ENCODE measurements at regions not wholly inside any gene's neighbourhood (a gene's known extent, or its start where the extent isn't known, plus 50 kb on each side); places are given as distances from the start of the nearest gene placed in this dataset.
A peak's percentile ranks its signal among the peaks of the same experiment; 100 is the strongest.
"Not testable (repeated sequence)": the region's sequence is repeated elsewhere in the genome, so short reads cannot be mapped to it uniquely, and the experiment has no call there.

DNA sequence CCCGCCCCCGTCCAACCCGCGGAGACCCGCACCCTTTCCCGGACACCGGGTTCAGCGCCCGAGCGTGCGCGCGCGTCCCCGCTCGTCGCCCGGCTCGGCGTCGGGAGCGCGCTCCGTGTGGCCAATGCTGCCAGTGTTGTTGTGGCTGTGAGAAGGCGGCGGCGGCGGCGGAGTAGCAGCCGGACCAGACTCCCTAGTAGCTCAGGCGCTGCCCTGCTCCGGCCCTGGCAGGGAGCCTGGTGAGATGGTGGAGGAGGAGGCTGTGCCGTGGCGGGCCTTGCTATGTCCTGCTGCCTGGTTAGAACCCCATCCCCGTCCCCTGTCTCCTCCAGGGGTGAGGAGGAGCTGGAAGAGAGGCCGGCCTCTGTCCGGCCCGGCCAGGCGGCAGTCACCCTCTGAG is 553.2 kb downstream of the TUBA3C start:
- no peak overlapping the region for H3K4me3 ChIP-seq
- DNase-seq (ENCODE audit: low spot score in 2 of 2): no peak
- H3K4me1 ChIP-seq: no peaks in the 10 kb centered on the region
- no peaks in the 10 kb centered on the region for H3K27me3 ChIP-seq
- WGBS: 60% methylated on average over 13 of the region's 39 CpGs
- no peaks in the 10 kb centered on the region for H3K36me3 ChIP-seq
- H3K27ac ChIP-seq: no peak overlapping the region
- no peak for TF ChIP-seq EP300 (IDR thresholded peaks at IDR 0.05)
- TF ChIP-seq POLR2A (IDR thresholded peaks at IDR 0.05): no peak
- TF ChIP-seq, protein P1, sequence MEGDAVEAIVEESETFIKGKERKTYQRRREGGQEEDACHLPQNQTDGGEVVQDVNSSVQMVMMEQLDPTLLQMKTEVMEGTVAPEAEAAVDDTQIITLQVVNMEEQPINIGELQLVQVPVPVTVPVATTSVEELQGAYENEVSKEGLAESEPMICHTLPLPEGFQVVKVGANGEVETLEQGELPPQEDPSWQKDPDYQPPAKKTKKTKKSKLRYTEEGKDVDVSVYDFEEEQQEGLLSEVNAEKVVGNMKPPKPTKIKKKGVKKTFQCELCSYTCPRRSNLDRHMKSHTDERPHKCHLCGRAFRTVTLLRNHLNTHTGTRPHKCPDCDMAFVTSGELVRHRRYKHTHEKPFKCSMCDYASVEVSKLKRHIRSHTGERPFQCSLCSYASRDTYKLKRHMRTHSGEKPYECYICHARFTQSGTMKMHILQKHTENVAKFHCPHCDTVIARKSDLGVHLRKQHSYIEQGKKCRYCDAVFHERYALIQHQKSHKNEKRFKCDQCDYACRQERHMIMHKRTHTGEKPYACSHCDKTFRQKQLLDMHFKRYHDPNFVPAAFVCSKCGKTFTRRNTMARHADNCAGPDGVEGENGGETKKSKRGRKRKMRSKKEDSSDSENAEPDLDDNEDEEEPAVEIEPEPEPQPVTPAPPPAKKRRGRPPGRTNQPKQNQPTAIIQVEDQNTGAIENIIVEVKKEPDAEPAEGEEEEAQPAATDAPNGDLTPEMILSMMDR (IDR thresholded peaks at IDR 0.05): no peak
- TF ChIP-seq POLR2AphosphoS5 (IDR thresholded peaks at IDR 0.05): no peak
- H3K9me3 ChIP-seq: no peaks in the 10 kb centered on the region

DNA sequence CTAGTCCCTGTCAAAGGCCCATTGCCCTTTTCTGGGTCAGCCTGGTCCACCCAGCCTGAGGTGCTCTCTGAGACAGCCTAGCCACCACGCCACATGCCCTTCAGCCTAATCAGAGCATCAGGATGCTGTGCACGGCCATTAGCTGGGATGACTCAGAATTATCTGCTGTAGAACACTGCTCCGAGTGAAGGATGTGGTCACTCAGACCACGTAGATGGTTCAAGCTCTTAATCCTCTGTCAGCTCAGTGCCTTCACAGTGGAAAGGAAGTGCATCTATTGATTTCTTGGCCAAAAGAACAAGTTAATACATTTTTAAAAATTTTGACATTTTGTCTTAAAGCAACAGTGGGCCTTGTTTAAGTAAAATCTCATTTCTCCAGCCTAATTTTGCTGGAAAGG is 557.6 kb downstream of the TUBA3C start:
- DNase-seq (ENCODE audit: low spot score in 2 of 2); H3K36me3 ChIP-seq; H3K27ac ChIP-seq; H3K9me3 ChIP-seq; H3K4me3 ChIP-seq; H3K4me1 ChIP-seq; H3K27me3 ChIP-seq: not testable (repeated sequence)
- 53% methylated on average over 4 of the region's 4 CpGs for WGBS

DNA sequence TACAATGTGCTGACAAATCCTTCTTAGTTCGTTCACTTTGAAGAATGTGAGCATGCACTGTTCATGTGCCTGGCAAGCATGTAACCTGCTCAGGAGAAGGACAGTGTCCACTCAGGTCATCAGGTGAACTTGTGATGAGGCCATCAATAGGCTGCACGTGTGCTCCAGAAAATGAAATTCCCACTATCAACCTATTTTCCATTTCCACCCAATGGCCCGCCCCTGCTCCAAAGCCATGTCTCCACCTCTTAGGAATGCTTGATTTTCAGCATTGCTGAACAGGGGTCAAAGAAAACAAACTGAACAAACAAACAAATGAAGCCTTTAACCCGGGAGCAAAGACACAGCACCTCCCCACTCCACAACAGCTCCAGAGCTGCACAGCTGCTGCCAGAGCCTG is 563.2 kb downstream of the TUBA3C start:
- H3K4me1 ChIP-seq; H3K27me3 ChIP-seq; H3K36me3 ChIP-seq; H3K9me3 ChIP-seq; H3K27ac ChIP-seq; H3K4me3 ChIP-seq; DNase-seq (ENCODE audit: low spot score in 2 of 2): not testable (repeated sequence)
- WGBS: 56% methylated on average over 2 of the region's 4 CpGs

DNA sequence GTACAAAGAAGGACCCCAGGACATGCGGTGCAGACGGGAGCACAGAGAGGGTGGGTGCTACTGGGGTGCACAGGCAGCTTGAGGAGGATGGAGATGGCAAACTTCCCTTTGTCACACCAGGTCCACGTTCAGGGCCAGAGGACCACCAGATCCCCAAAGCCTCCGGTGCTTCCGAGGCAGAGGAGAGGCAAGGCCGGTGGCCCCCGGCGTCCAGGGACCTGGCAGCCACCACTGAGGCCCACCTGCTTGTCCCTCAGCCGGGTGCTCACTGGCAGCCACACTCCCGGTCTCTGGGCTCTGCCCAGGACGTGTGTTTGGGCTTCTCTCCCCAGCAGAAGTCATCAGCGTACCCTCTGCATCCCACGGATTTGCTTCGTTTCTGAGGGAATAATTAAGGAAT is 571.1 kb downstream of the TUBA3C start:
- H3K4me3 ChIP-seq; H3K27me3 ChIP-seq; DNase-seq (ENCODE audit: low spot score in 2 of 2); H3K9me3 ChIP-seq; H3K36me3 ChIP-seq; H3K4me1 ChIP-seq; H3K27ac ChIP-seq: not testable (repeated sequence)
- WGBS: 80% methylated on average over 3 of the region's 14 CpGs

DNA sequence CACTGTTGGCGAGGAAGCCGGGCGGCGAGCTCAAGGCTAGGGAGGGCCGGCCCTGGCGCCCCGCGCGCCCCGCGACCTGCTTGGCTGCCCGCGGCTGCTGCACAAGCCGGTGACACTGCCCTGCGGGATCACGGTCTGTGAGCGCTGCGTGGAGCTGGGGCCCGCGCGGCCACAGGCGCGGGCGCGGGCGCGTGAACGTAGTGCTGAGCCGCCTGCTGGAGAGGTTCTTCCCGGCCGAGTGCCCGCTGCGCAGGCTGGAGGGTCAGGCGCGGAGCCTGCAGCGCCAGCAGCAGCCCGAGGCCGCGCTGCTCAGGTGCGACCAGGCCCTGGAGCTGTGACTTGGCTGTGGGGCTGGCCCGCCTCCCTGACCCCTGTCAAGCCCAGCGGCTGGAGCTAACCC is 572.3 kb downstream of the TUBA3C start:
- not testable (repeated sequence) for H3K4me3 ChIP-seq; H3K36me3 ChIP-seq; H3K9me3 ChIP-seq; H3K27me3 ChIP-seq; H3K27ac ChIP-seq; H3K4me1 ChIP-seq; DNase-seq (ENCODE audit: low spot score in 2 of 2)
- WGBS: no CpG with 5 or more reads among the region's 42 CpGs

DNA sequence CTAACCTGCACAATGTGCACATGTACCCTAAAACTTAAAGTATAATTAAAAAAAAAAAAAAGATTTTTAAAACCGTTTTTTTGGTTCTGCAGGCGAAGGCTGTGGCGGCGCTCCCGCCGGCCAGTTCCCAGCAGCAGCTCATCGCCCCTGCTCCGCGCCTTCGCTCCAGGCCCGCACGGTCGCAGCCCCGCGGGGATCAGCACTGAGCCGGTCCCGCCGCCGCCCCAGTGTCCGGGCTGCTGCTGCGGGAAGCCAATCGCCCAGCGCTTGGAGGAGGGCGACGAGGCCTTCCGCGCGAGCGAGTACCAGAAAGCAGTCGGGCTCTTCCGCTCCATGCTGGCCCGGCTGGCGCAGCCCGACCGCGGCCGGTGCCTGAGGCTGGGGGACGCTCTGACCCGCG is 572.8 kb downstream of the TUBA3C start:
- not testable (repeated sequence) for H3K9me3 ChIP-seq; H3K4me3 ChIP-seq; H3K36me3 ChIP-seq; H3K27me3 ChIP-seq; H3K27ac ChIP-seq; H3K4me1 ChIP-seq; DNase-seq (ENCODE audit: low spot score in 2 of 2)
- WGBS: 70% methylated on average over 2 of the region's 40 CpGs

DNA sequence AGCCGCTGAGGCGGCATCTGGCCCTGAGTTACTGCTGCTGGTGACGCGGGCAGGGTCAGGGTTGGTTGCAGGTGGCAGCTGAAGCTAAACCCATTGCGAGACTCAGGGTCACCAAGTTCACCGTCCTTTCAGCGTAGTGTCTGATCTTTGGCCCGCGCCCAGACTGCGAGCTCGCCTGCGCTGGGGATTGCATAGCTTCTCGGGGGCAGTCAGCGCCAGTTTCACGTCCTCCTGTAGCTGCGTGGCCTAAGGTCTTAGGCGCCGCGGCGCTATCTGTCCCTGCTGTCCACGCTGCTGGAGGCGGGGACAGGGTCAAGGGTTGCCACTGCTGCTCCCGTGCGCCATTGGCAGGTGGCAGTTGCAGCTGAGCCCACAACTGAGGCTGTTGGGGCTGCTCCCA is 581.3 kb downstream of the TUBA3C start:
- not testable (repeated sequence) for H3K36me3 ChIP-seq; H3K4me1 ChIP-seq; H3K9me3 ChIP-seq; H3K4me3 ChIP-seq; DNase-seq (ENCODE audit: low spot score in 2 of 2); H3K27me3 ChIP-seq; H3K27ac ChIP-seq
- WGBS: no CpG with 5 or more reads among the region's 24 CpGs

DNA sequence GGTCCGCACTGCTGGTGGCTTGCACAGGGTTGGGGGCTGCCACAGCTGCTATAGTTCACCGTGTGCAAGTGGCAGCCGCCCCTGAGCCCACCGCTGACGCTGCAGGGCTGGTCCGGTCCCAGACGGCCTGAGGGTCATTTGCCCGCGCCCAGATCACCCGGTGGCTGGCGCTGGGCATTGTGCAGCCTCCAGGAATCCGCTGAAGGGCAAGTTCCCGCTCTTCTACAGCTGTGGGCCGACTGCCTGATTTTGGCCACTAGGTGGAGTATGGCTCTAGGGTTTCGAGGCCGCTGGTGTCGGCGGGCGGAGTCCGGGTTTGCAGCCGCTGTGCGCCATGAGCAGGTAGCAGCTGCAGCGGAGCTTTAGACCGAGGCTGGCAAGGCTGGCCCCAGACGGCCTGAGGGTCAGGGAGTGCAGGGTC is 581.8 kb downstream of the TUBA3C start:
- no CpG with 5 or more reads among the region's 25 CpGs for WGBS
- not testable (repeated sequence) for H3K27me3 ChIP-seq, H3K9me3 ChIP-seq, H3K4me3 ChIP-seq, H3K4me1 ChIP-seq, H3K36me3 ChIP-seq, H3K27ac ChIP-seq
- DNase-seq (ENCODE audit: low spot score in 2 of 2): peak in 1 of 2 donors; percentile 44

DNA sequence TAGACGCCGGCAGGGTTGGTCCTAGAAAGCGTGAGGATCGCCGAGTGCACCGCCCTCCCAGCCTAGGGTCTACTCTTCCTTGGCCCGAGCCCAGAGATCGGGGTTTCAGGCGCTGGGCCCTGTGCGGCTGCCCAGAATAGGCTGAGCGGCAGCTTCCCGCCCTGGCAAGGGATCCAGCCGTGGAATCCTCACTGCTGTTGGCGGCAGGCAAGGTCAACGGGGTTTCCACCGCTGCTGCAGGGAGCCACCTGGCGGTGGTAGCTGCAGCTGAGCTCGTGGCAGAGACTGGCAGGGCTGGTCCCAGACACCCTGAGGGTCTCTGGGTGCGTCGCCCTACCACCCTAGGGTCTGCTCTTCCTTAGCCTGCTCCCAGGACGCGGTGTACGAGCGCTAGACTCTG is 583.1 kb downstream of the TUBA3C start:
- not testable (repeated sequence) for H3K4me1 ChIP-seq; H3K9me3 ChIP-seq; H3K27ac ChIP-seq; H3K27me3 ChIP-seq; DNase-seq (ENCODE audit: low spot score in 2 of 2); H3K36me3 ChIP-seq; H3K4me3 ChIP-seq
- no CpG with 5 or more reads among the region's 24 CpGs for WGBS

DNA sequence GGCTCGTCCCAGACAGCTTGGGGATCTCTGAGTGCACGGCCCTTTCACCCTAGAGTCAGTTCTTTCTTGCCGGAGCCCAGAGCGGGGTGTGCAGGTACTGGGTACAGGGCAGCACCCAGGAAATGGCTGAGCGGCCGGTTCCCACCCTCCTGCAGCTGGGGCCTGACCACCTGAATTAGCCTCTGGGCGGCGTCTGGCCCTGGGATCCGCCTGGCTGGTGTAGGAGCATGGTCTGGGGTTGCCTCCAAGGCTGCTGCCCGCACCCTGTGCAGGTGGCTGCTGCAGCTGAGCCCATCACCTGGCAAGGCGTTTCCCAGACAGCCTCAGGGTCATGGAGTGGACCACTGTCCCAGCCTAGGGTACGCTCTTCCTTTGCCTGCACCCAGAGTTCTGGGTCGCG is 583.7 kb downstream of the TUBA3C start:
- not testable (repeated sequence) for H3K9me3 ChIP-seq

DNA sequence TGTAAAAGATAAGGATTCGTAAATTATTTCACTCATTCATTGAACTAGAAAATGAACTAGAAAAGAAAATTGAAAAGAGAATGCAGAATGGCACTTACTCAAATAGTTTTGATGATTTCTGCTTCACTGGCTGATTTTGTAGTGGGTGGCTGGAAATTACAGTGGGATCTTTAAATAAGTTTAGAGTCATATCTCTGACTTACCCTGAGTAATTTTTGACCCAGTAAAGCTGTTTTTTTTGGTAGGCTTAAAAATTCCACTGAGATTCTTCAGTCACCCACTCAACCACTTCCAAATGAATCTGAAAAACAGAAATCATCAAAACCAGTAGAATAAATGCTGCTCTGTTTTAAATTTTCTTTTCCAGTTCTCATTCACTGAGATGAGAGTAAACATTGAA is 604.5 kb downstream of the TUBA3C start:
- not testable (repeated sequence) for H3K36me3 ChIP-seq; H3K4me1 ChIP-seq; H3K27me3 ChIP-seq; H3K9me3 ChIP-seq; H3K4me3 ChIP-seq; DNase-seq (ENCODE audit: low spot score in 2 of 2); H3K27ac ChIP-seq
- no CpG with 5 or more reads among the region's 1 CpG for WGBS

More for the DNA sequence above, 583.7 kb downstream of the TUBA3C start:
- not testable (repeated sequence) for H3K36me3 ChIP-seq; DNase-seq (ENCODE audit: low spot score in 2 of 2); H3K27me3 ChIP-seq; H3K27ac ChIP-seq; H3K4me1 ChIP-seq; H3K4me3 ChIP-seq
- WGBS: no CpG with 5 or more reads among the region's 14 CpGs

DNA sequence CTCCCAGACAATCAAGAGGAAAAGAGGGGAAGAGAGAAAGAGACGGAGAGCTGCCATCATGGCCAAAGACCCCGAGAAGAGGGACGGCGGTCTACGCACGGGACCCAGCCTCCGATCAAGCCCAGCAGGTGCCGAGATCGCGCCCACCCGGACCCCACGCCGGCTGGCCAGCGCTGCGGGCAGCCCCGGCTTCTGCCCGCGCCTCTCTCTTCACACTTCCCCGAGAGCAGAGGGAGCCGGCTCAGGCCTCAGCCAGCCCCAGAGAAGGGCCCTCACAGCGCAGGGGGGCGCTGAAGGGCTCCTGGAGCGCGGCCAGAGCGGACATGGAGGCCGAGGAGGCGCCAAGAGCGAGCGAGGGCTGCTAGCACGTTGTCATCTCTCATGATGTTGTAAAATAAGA is 613.7 kb downstream of the TUBA3C start:
- H3K4me1 ChIP-seq; H3K27me3 ChIP-seq; H3K27ac ChIP-seq; DNase-seq (ENCODE audit: low spot score in 2 of 2); H3K36me3 ChIP-seq; H3K9me3 ChIP-seq; H3K4me3 ChIP-seq: not testable (repeated sequence)
- WGBS: no CpG with 5 or more reads among the region's 30 CpGs
